GM18498 (cell line): ENCODE measurements at regions not wholly inside any gene's neighbourhood (a gene's known extent, or its start where the extent isn't known, plus 50 kb on each side); places are given as distances from the start of the nearest gene placed in this dataset.

Experiments
- ATAC-seq: cut with Tn5 transposase; IDR thresholded peaks from one replicate; pipeline ENCODE4 v1.9.1; 2021; ENCODE audit warnings: mild to moderate bottlenecking, moderate library complexity; ENCODE audit not compliant: unreplicated experiment

DNA sequence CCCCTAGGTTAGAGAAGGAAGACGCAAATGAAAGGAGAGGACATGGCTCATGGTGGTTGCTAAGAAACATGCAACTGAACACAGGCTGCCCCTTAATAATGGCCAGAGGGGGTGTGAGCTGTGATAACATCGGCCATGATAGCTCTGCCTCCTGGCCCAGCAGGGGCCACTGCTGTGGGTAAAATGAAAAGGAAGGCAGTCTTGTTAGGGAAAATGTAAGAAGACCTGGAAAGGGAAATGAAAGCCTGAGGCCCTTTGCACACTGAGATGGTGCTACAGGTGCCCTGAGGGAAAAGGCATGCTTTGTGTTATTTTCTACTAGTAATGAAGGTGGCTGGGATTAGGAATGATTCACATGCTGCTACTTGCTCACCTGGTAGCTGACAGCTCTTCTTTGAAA, 123.6 kb upstream of the MID1 start:
- ATAC-seq = no peak

GRCh38 chrX:10747975-10748374, 127.6 kb upstream of the MID1 start:
- no peak for ATAC-seq

DNA sequence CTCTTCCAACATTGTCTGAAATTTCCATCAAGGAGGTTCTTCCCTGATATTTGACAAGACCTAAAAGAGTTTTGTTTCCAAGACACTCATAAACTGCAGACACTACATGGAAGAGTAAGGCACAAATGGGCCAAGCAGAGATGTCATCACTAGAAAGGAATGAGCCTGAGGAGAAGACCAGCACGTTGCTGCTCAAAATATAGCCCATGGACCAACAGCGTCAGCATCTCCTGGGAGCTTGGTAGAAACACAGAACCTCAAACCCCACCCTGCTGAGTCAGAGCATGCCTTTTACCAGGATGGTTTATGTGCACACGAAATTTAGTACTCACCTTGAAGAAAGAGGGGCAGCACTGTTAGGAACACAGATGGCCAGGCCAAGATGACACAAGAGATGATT, 128.7 kb upstream of the MID1 start:
- no peak for ATAC-seq

DNA sequence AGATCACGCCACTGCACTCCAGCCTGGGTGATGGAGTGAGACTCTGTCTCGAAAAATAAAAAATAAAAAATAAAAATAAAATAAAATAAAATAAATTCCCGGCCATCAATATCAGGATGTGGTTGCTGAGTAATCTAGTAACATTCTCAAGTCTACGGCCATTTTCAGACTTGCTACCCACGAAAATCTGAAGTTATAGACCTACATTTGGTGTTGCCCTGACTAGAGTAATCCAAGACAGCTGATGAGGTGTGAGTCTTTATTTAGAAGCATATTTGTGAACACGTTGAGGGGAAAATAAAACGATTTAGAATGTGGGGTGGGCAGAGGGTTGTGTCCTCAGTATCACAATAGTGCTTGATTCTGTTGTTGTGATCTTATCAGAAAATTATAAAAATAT, 130.2 kb upstream of the MID1 start:
- ATAC-seq = no peak

GRCh38 chrX:10753116-10753515, 132.7 kb upstream of the MID1 start:
- no peak for ATAC-seq

- ATAC-seq = no peak
Observed at GRCh38 chrX:10754445-10754844, 134.1 kb upstream of the MID1 start.

GRCh38 chrX:10755439-10756334, 135.3 kb upstream of the MID1 start:
- ATAC-seq = no peak

GRCh38 chrX:10756441-10756840, 136.1 kb upstream of the MID1 start:
- ATAC-seq = no peak

DNA sequence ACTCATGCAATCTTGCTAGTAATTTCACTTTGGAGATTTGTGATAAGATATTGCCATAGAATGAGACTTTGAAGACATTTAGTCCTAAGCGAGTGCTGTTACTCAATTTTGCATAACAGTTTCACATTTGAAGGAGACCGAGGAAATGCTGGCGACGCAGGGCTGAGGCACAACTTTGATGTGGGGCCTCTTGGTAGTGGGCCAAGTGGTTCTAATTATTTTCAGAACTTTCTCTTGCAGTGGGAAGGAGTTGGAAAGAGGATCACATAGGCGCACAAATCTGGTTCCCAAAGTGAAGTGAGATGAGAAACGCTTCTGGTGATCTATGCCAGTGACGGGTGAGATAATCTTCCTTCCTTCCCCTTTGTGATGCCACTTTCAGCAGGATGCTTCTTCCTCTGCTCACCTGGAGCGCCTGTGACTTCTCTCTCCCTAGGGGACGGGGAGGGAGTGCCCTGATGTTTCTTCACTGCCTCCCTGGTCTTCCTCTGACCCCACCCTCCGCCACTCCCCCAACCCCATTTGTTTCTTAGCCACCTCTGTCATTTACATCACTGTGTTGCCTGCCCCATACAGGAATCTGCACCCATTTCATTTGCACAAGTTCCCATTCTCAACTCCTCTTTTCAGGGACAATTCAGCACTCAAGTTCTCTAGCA, 138.9 kb upstream of the MID1 start:
- no peak for ATAC-seq

- no peak for ATAC-seq
Observed at GRCh38 chrX:10761447-10761846, 141.1 kb upstream of the MID1 start.

- peak; percentile 65 for ATAC-seq
Observed at GRCh38 chrX:10769195-10769594, 148.8 kb upstream of the MID1 start.

GRCh38 chrX:10769696-10770619, 149.6 kb upstream of the MID1 start:
- ATAC-seq = no peak

GRCh38 chrX:10773318-10773717, 152.9 kb upstream of the MID1 start:
- no peak for ATAC-seq

DNA sequence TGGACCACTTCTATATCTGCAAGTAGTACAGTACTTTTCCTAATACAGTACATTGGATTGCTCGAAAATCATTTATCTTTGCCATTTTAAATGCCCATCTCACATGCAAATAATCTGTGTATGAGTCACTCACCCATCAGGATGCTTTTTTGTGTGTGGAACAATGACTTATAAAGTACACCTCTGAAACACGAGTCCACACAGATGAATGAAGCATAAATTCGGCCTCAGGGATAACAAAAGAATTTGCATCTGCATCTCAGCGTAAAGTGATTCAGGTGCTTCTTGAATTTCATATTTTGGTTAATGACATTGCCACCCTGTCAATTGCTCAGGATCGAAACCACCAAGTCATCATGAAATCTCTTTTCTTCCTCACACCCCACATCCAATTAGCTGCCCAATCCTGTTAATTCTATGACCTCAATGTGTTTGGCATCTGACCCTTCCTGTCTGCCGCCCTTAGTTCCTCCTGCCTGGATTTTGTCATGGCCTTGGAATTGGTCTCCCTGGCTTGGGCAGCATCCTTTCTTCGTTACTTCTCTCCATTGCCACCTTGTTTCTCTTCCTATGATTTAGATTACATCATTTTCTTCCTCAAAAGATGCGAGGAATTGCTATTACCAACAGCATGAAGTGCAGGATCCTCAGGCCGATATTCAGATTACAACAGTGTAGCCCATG, 161.6 kb upstream of the MID1 start:
- no peak for ATAC-seq

DNA sequence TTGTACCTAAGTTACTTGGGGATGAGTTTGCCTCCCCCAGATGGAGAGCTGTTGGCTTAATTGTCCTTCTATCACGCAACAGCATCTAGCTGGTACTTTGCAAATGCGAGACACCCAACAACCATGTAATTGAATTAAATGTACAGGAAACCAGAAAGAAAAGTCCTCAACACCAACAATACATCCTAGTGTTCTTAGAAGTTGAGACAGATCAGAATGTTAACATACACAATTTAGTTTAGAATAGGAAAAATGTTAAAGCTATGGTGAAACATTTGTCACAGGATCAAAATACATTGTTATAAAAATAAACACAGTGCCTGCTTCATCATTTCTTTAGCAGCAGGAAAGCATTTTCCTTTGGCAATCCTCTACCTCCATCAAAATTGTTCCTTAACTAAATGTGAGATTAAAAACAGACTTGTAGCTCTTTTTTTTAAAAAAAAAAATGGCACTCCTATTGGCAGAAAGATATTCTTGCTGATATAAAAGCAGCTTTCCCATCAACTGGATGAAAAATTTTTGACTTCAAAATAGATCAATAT, 163.1 kb upstream of the MID1 start:
- ATAC-seq = no peak

DNA sequence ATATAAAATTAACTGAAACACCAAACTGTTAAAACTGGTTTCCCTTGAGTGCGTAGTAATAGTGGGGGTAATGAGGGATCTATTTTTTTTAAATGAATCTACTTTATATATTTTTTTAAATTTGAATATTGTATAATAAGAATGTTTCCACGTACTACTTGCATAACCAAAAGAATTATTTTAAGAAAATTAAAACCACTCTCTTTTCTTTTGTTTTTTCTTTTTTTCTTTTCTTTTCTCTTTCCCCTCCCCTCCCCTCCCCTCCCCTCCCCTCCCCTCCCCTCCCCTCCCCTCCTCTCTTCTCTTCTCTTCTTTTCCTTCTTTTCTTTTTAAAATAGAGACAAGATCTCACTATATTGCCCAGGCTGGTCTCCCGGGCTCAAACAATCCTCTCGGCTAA, 166.9 kb upstream of the MID1 start:
- no peak for ATAC-seq

DNA sequence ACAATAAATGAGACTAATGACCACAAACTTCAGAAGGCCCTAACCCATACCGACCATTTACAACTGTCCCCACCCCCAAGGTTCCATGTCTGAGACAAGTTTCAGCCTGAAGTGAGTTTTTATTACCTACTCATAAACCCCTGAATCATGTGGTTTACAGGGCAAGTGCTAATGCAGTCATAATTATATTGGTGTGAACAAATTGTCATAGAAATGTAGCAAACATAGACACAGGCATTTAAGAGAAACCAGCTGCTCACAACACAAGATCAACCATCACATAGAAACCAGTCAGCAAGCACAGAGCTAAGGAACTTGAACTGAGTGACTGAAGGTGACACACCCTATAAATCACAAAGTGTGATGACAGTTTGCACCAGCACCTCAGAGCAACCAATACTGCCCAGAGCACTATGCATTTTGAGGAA, 173.8 kb upstream of the MID1 start:
- ATAC-seq = no peak

- no peak for ATAC-seq
Observed at GRCh38 chrX:10795721-10796120, 175.3 kb upstream of the MID1 start.

DNA sequence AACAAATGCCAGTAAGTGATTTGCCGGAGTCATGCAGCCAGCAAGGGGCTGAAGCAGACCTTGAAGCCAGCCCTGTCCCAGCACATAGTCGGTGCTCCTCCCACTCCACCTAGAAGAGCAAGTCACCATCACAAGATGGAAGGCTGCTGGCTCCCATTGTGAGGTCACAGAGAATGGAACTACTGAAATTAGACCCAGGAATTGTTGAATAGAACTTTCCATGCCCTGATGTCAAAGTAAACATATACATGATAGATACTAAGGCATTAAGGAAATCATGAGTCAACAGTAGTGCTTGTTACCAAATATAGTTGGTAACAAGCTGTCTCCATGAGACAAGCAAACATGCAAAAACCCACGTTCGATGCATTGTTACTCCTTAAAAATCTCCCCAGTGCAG, 177.1 kb upstream of the MID1 start:
- ATAC-seq = no peak

DNA sequence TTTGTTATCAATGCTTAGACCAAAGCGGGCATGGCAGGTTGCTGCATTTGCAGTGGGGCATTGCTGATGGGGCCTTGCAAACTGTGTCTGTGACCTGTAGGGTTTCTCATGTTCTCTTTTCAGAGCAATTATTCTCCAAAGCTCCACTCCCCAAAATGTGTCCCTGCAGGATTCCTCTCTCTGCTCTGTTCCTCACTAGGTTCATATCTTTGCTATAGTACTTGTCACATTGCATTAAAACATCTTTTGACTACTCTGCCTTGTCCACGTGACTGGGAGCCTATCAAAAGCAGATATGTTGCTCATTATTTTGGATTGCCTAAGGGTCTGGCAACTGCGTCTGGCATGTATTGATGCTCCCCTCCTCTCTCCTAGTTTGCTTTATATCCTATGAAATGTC, 177.7 kb upstream of the MID1 start:
- ATAC-seq = no peak
